ENCODE measurements at regions not wholly inside any gene's neighbourhood (a gene's known extent, or its start where the extent isn't known, plus 50 kb on each side); places are given as distances from the start of the nearest gene placed in this dataset.
"Not testable (repeated sequence)": the region's sequence is repeated elsewhere in the genome, so short reads cannot be mapped to it uniquely, and the experiment has no call there.

- ATAC-seq (no peak), DNase-seq (no peak)
- H3K27ac Mint-ChIP-seq = no peak overlapping the region
- POLR2A ChIA-PET = no interaction called here
- H3K36me3 Mint-ChIP-seq = peaks cover 0 to 9% (median 3%) of the 10 kb centered on the region in 3 donors
- no peaks in the 10 kb centered on the region for H3K27me3 Mint-ChIP-seq
- peaks cover 5 to 70% (median 41%) of the 10 kb centered on the region in 9 donors for H3K9me3 Mint-ChIP-seq
- no peak overlapping the region for H3K4me3 Mint-ChIP-seq
- H3K4me1 Mint-ChIP-seq = no peaks in the 10 kb centered on the region
Observed at GRCh38 chr5:33105521-33105941, 335.2 kb upstream of the TARS1 start.

GRCh38 chr5:33110496-33110895, 330.3 kb upstream of the TARS1 start:
- H3K4me3 Mint-ChIP-seq, ATAC-seq, H3K36me3 Mint-ChIP-seq, H3K4me1 Mint-ChIP-seq, DNase-seq, H3K27me3 Mint-ChIP-seq, POLR2A ChIA-PET, H3K27ac Mint-ChIP-seq: not testable (repeated sequence)
- H3K9me3 Mint-ChIP-seq = peaks cover 7 to 44% (median 22%) of the 10 kb centered on the region in 9 donors

GRCh38 chr5:33114361-33114760, 326.4 kb upstream of the TARS1 start:
- Mint-ChIP-seq H3K9me3 (peaks cover 4 to 39% (median 11%) of the 10 kb centered on the region in 9 donors), H3K27ac (no peak overlapping the region), H3K27me3 (no peaks in the 10 kb centered on the region), H3K4me3 (no peak overlapping the region), H3K4me1 (no peaks in the 10 kb centered on the region), H3K36me3 (peaks cover 0 to 5% (median 0%) of the 10 kb centered on the region in 3 donors)
- DNase-seq (no peak), ATAC-seq (no peak)
- POLR2A ChIA-PET = no interaction called here

- POLR2A ChIA-PET = no interaction called here
- Mint-ChIP-seq H3K27ac (no peak overlapping the region), H3K36me3 (peaks cover 0 to 5% (median 0%) of the 10 kb centered on the region in 3 donors), H3K4me3 (no peak overlapping the region), H3K4me1 (no peaks in the 10 kb centered on the region), H3K27me3 (no peaks in the 10 kb centered on the region), H3K9me3 (peaks cover 1 to 39% (median 7%) of the 10 kb centered on the region in 9 donors)
- DNase-seq (no peak), ATAC-seq (no peak)
Observed at GRCh38 chr5:33115467-33115866, 325.3 kb upstream of the TARS1 start.

GRCh38 chr5:33118761-33119415, 321.9 kb upstream of the TARS1 start:
- POLR2A ChIA-PET = no interaction called here
- H3K9me3 Mint-ChIP-seq = peaks cover 0 to 27% (median 7%) of the 10 kb centered on the region in 9 donors
- H3K4me1 Mint-ChIP-seq = no peaks in the 10 kb centered on the region
- ATAC-seq = no peak
- no peaks in the 10 kb centered on the region for H3K27me3 Mint-ChIP-seq
- H3K27ac Mint-ChIP-seq = no peak overlapping the region
- H3K36me3 Mint-ChIP-seq = peaks cover 0 to 9% (median 0%) of the 10 kb centered on the region in 3 donors
- no peak overlapping the region for H3K4me3 Mint-ChIP-seq
- DNase-seq = no peak

- POLR2A ChIA-PET = no interaction called here
- peaks cover 0 to 23% (median 6%) of the 10 kb centered on the region in 9 donors for H3K9me3 Mint-ChIP-seq
- no peak overlapping the region for H3K4me3 Mint-ChIP-seq
- no peak for ATAC-seq
- H3K4me1 Mint-ChIP-seq = no peaks in the 10 kb centered on the region
- peaks cover 0 to 9% (median 0%) of the 10 kb centered on the region in 3 donors for H3K36me3 Mint-ChIP-seq
- H3K27ac Mint-ChIP-seq = no peak overlapping the region
- H3K27me3 Mint-ChIP-seq = no peaks in the 10 kb centered on the region
- DNase-seq = no peak
Observed at GRCh38 chr5:33120671-33121070, 320.1 kb upstream of the TARS1 start.

GRCh38 chr5:33129309-33129708, 311.5 kb upstream of the TARS1 start:
- no peaks in the 10 kb centered on the region for H3K4me1 Mint-ChIP-seq
- H3K27me3 Mint-ChIP-seq = no peaks in the 10 kb centered on the region
- no peak overlapping the region for H3K27ac Mint-ChIP-seq
- H3K36me3 Mint-ChIP-seq = peaks cover 0 to 9% (median 0%) of the 10 kb centered on the region in 3 donors
- H3K9me3 Mint-ChIP-seq = peaks cover 9 to 43% (median 29%) of the 10 kb centered on the region in 9 donors
- DNase-seq = no peak
- no peak for ATAC-seq
- H3K4me3 Mint-ChIP-seq = no peak overlapping the region
- POLR2A ChIA-PET = no interaction called here

DNA sequence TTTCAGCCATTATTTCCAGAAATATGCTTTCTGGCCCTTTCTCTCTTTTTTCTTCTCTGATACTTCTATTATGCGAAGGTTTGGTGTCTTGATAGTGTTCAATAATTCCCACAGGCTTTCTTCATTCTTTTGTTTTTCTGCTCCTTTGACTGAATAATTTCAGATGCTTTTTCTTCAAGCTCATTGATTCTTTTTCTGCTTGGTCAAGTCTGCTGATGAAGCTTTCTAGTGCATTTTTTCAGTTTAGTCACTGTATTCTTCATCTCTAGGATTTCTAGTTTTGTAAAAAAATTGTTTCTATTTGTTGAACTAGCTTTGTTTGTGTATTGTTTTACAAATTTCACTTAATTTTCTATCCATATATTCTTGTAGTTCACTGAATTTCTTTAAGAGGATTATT, 304.0 kb upstream of the TARS1 start:
- no peak overlapping the region for H3K27ac Mint-ChIP-seq
- POLR2A ChIA-PET = no interaction called here
- peaks cover 23 to 52% (median 37%) of the 10 kb centered on the region in 9 donors for H3K9me3 Mint-ChIP-seq
- H3K4me3 Mint-ChIP-seq = no peak overlapping the region
- no peaks in the 10 kb centered on the region for H3K27me3 Mint-ChIP-seq
- H3K36me3 Mint-ChIP-seq = peaks cover 0 to 13% (median 0%) of the 10 kb centered on the region in 3 donors
- DNase-seq (no peak), ATAC-seq (no peak)
- peaks cover 0 to 1% (median 0%) of the 10 kb centered on the region in 4 donors for H3K4me1 Mint-ChIP-seq

GRCh38 chr5:33138145-33138544, 302.6 kb upstream of the TARS1 start:
- H3K27ac Mint-ChIP-seq, DNase-seq, POLR2A ChIA-PET, H3K4me1 Mint-ChIP-seq, H3K27me3 Mint-ChIP-seq, H3K4me3 Mint-ChIP-seq, ATAC-seq: not testable (repeated sequence)
- H3K36me3 Mint-ChIP-seq = peaks cover 0 to 13% (median 0%) of the 10 kb centered on the region in 3 donors
- H3K9me3 Mint-ChIP-seq = peaks cover 24 to 52% (median 32%) of the 10 kb centered on the region in 9 donors

- H3K27me3 Mint-ChIP-seq = no peaks in the 10 kb centered on the region
- no peak overlapping the region for H3K4me3 Mint-ChIP-seq
- no peaks in the 10 kb centered on the region for H3K36me3 Mint-ChIP-seq
- peaks cover 0 to 1% (median 0%) of the 10 kb centered on the region in 4 donors for H3K4me1 Mint-ChIP-seq
- no peak overlapping the region for H3K27ac Mint-ChIP-seq
- POLR2A ChIA-PET = no interaction called here
- DNase-seq (no peak), ATAC-seq (no peak)
- peaks cover 0 to 28% (median 15%) of the 10 kb centered on the region in 9 donors for H3K9me3 Mint-ChIP-seq
Observed at GRCh38 chr5:33143405-33144123, 297.2 kb upstream of the TARS1 start.

DNA sequence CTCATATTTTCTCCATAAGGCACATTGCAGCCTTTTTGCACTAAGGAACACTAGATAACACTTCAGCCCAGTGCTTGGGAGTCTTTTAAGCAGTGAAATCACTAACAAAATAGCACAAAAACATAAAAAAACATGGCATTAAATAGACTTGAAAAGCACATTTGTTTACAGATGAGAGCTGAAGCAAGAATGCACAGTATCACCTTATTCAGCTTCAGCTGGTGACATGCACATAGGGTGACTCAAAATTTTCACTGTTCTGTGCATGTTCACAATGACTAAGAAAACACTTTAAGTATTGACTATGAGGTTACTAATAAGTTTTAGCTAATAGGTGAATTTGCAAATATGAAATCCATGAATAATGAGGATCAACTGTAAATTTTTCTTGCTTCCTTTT, 293.9 kb upstream of the TARS1 start:
- no peaks in the 10 kb centered on the region for H3K27me3 Mint-ChIP-seq
- H3K4me3 Mint-ChIP-seq = no peak overlapping the region
- peaks cover 0 to 25% (median 9%) of the 10 kb centered on the region in 9 donors for H3K9me3 Mint-ChIP-seq
- POLR2A ChIA-PET = no interaction called here
- DNase-seq (no peak), ATAC-seq (no peak)
- H3K4me1 Mint-ChIP-seq = no peaks in the 10 kb centered on the region
- H3K36me3 Mint-ChIP-seq = no peaks in the 10 kb centered on the region
- no peak overlapping the region for H3K27ac Mint-ChIP-seq

DNA sequence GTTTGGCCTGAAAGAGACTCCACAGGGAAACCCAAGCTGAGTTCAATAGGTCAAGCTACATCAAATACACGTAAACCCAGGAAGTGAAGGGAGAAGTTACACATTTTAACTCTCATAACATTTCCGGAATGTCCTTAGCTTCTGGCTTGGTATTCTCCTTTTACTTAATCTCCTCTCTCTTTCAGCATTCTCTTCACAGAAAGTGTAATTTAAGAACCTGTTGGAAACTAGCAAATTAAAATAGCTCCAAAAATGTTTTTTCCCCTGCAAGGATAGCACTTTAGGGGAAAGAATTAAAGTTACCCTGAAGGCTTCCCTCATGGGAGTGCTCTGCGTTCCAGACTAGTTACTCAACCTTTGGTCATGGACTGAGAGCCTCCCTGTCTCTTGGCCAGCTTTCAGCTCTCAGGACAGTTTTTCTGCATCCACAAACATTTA, 292.7 kb upstream of the TARS1 start:
- peaks cover 0 to 18% (median 6%) of the 10 kb centered on the region in 9 donors for H3K9me3 Mint-ChIP-seq
- no peaks in the 10 kb centered on the region for H3K36me3 Mint-ChIP-seq
- no peak overlapping the region for H3K27ac Mint-ChIP-seq
- H3K4me3 Mint-ChIP-seq = no peak overlapping the region
- no peaks in the 10 kb centered on the region for H3K4me1 Mint-ChIP-seq
- no peaks in the 10 kb centered on the region for H3K27me3 Mint-ChIP-seq
- ATAC-seq = no peak
- POLR2A ChIA-PET = no interaction called here
- DNase-seq = no peak

DNA sequence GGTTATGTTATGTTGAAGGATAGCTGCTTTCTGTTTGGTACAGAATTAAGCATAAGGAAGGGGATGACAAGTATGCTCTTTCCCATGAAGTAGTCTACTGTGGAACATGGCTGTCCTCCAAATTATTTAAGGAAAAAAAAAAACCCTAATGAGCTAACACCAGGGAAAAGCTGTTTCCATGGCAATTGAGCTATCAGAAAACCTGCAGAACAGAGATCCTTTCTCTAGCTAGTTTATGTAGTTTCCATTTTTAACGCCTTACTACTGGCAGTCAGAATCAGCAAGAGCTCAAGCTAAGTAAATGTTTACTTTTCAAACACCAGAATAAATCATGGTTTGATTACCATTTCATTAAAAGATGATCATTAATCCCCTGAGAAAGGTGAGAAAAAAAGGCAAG, 287.4 kb upstream of the TARS1 start:
- Mint-ChIP-seq H3K27me3 (no peaks in the 10 kb centered on the region), H3K9me3 (peaks cover 0 to 16% (median 7%) of the 10 kb centered on the region in 9 donors), H3K4me1 (no peaks in the 10 kb centered on the region), H3K27ac (no peak overlapping the region), H3K4me3 (no peak overlapping the region), H3K36me3 (no peaks in the 10 kb centered on the region)
- DNase-seq = no peak
- POLR2A ChIA-PET = no interaction called here
- ATAC-seq = no peak
